C4-2B (cell line): ENCODE measurements at regions not wholly inside any gene's neighbourhood (a gene's known extent, or its start where the extent isn't known, plus 50 kb on each side); places are given as distances from the start of the nearest gene placed in this dataset.

Experiments
- H3K27ac ChIP-seq: fragments of 450-650 bp; 2 replicates; pipeline ENCODE4 v1.5.1; 2017
- CTCF ChIP-seq: fragments of 450-650 bp; conservative IDR thresholded peaks from 2 replicates; pipeline ENCODE4 v1.5.1; 2017; ENCODE audit warnings: mild to moderate bottlenecking
- ZFX ChIP-seq: fragments of 450-650 bp; IDR thresholded peaks from 2 replicates; pipeline ENCODE4 v1.6.1; 2017

DNA sequence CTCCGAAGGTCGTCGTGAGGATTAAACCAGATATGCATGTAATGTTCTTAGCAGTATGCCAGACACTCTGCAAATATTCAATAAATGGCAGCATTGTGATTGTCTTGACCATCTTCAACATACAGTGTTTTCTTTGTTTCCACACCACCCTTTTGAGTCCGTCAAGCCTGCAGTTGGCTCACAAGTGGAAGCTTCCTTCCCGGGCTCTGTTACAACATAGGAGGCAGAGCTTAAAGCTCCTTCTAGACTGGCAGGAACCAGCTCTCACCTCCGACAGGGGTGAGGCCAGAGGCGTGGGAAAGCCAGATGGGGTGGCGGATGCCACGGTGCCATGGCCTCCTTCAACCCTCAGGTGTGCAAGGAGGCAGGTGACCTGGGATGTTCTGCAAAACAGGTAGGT, 138.3 kb downstream of the FOXL1 start:
- no peak for TF ChIP-seq CTCF
- no peak for TF ChIP-seq ZFX
- H3K27ac ChIP-seq: no peak overlapping the region

DNA sequence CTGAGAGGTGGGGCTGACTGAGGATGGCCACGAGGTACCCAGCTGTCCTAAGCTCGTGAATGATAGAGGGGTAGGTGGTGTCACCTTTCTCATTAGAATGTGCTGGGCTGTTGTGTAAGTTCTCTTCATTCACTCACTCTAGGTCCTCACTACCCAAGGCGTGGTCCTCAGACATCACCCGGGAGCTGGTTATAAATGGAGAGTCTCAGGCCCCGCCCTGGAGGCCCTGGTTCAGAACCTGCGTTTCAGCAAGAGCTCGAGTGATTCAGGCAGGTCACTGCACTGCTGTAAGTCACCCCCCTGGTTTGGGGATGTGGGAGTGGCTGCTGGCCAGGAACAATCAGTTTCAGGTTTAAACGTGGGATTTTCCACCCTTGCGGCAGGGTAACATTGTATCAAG, 139.8 kb downstream of the FOXL1 start:
- no peak overlapping the region for H3K27ac ChIP-seq
- TF ChIP-seq ZFX (no peak), CTCF (no peak)

DNA sequence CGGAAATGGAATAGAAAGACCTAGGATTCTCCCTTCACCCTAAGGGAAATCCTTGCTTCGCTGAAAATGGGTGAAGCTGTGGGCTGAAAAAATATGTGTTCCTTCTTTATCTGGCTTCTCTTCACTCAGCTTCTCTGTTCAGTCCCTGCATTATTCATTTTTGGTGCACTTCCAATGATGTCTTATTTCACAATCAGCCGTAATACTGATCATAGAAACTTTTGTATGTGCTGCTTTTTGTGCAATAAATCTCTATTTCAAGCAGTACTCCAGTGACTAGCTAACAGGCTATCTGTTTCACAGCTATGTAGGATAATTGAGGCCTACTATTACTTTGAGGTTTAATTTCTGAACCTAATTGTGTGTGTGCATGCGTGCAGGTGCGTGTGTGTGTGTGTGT, 144.6 kb downstream of the FOXL1 start:
- no peak overlapping the region for H3K27ac ChIP-seq
- TF ChIP-seq ZFX (no peak), CTCF (no peak)

- H3K27ac ChIP-seq: no peak overlapping the region
- TF ChIP-seq CTCF (no peak), ZFX (no peak)
Observed at GRCh38 chr16:86723689-86724088, 145.3 kb downstream of the FOXL1 start.

DNA sequence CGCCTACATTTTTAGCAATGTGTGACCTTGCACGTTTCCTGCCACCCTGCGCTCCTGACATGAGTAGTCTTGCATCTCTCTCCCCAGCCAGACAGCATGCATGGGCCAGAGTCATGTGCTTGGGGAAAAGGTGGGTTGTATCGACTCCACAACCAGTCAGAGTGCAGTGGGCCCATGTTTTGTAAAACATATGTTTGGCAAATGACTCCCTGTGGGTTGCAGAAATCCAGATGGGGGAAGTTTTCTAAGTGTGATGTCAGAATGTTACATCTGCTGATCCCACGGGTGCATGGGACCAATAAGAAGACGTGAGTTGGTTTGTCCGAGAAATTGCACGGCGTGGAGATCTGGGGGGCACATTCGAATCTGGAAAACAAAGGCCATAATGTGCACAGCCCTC, 147.1 kb downstream of the FOXL1 start:
- H3K27ac ChIP-seq: no peak overlapping the region
- TF ChIP-seq ZFX (no peak), CTCF (no peak)

DNA sequence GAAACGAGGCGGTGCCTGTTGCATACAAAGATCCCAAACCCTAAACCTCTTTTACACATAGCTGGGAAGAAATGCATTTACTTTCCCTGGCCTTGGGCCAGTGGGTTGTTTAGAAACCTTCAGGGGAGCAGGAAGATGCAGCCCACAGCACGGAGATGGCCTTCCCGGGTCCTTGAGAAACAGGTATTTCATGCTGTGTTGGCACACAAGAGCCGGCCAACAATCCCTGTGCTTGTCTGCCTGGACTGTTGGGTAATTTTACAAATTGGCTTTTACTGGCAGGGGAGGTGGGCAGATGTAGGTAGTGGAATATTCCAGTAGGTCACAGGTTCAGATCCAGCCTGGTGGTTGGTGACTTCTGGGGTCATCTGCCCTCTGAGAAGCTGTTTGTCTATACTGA, 148.0 kb downstream of the FOXL1 start:
- TF ChIP-seq ZFX (no peak), CTCF (no peak)

GRCh38 chr16:86727131-86727530, 148.8 kb downstream of the FOXL1 start:
- no peak for TF ChIP-seq CTCF
- TF ChIP-seq ZFX: no peak
- H3K27ac ChIP-seq: no peak overlapping the region

More for the DNA sequence above, 148.0 kb downstream of the FOXL1 start:
- no peak overlapping the region for H3K27ac ChIP-seq
